HG03159 (cell line): ENCODE measurements at regions not wholly inside any gene's neighbourhood (a gene's known extent, or its start where the extent isn't known, plus 50 kb on each side); places are given as distances from the start of the nearest gene placed in this dataset.

Source experiments
- ATAC-seq: cut with Tn5 transposase; IDR thresholded peaks from one replicate; pipeline ENCODE4 v1.9.1; 2021; ENCODE audit warnings: mild to moderate bottlenecking, moderate library complexity; ENCODE audit not compliant: unreplicated experiment

DNA sequence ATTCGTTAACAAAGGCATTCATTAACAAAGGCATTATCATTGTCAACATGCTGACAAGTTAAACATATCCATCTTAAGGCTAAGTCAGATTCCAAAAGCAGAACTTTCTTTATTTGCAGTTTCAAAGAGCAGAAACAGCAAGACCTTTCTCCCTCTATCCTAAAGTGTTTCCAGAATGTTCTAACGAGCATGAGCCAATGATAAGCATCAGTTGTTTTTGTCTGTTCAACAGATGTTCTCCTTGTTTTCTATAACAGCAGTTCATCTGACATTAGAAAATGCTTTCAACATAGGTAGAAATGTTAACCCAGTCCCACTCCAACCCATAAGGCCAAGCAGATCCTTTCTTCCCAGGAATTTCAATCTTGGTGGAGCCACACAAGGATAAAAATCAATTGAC is 77.6 kb upstream of the POMGNT2 start:
- ATAC-seq = no peak

DNA sequence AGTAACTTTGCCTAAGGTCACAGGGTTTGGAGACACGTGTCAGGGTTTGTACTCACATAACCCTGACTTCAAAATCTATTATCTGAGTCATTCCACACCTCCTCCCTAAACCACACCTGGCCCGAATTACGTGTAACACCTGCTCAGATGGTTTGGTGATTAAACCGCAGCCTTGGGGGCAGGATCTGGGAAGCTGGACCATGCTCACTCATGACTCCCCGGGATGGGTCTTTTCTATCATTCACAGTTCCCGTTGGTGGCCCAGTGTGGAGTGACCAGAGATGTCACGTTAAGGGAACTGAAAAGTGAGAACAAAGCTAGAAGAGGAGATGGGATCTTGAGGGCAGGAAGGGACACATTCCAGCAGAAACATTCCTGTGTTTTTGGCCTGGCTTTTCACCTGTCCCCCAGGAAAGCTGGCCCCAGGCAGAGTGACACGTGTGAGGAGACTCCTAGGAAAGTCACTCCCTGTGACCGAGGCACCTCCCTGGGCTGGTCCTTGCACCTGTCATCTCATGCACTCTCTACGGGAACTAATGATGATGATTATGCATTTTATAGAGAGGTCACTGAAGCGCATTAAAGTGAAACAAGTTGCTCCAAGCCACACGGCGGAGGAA is 75.4 kb upstream of the POMGNT2 start:
- ATAC-seq = peak; percentile 40

DNA sequence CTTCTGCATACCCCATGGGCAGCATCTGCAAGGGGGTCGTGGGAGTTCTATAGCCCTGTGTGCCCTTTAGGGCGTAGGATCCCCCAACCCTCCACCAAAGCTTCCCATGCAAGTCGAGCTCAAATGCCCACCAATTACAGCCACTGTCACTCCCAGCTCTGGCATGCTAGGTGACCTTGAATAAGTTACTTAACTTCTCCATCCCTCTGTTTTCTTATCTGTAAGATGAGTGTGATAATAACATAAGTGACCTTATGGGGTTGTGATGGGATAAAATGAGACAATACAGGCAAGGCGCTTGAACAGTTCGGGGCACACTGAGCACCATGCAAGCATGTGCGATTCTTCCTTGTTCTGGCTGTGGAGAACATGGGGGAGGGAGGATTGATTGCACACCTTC is 74.8 kb upstream of the POMGNT2 start:
- ATAC-seq = no peak

DNA sequence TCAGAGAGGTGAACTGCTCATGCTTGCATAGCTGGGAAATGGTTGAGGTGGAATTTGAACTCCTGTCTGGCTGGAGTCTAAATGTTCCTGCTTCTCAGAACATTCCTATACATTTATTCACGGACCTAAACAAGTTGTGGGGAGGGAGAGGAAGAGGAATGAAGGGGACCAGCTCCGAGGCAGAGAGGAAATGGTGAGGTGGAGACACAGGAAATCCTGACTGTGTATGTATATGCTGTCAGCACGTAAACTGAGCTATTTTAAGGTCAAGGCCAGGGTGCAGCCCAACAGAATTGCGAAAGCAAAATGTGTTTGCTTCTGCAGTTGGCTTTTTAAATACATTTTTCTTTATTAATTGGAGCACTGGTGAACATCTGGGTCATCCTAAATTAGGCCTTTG is 74.1 kb upstream of the POMGNT2 start:
- no peak for ATAC-seq

DNA sequence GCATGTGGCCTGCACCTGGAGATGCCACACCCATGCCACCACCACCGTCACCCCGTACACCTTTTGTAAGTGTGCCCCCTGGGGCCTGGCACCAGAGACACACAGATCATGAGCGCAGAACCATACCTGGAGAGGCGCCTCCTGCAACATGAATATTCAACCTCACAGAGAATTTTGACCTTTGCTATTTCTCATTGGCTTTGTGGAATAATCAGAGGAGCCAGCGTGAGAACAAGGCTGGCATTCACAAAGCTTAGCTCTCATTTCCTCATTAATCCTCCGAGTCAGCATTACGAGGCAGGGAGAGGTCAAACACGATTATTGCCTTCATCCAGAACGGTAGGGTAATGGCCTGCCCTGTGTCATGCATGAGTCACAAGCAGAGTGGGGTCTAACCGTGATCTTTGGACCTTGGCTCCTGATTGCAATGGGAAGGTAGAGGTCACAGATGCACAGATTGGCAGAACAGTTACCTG is 73.0 kb upstream of the POMGNT2 start:
- no peak for ATAC-seq

DNA sequence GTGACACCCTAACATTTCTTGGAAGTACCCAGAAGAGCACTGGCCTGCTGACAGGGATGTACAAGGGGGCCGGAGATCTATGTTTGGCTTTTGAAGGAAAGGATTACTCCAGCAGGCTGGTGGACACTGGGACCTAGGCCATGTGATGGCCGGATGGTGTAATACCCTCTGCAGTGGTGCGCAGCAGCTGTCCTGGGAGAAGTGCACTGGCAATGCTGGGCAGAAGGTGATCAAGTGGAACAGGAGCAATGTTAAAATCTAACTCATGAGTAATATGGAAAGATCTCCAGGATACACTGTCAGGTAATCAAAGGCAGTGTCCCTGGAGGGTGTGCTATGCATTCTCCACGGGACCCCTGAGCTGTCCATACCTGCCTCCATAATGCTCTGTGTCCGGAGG is 71.2 kb upstream of the POMGNT2 start:
- no peak for ATAC-seq

DNA sequence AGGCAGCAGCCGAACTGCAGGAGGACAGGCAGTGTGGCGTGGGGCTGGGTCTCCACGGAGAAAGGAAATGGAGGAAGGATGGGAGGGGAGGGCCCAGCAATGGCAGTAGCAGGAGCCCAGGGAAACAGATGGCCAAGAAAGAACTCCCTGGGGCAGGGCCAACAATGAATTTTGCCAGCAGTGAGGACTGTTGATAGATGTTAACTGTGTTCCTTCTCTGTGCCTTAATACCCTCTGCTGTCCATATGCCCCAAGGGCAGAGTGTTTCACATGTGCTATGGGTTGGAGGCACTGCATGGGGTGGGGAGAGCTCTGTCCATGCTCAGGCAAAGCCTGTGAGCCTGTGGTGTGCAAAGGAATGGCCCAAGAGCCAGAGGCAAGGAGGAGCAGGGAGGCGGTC is 70.8 kb upstream of the POMGNT2 start:
- ATAC-seq = no peak

DNA sequence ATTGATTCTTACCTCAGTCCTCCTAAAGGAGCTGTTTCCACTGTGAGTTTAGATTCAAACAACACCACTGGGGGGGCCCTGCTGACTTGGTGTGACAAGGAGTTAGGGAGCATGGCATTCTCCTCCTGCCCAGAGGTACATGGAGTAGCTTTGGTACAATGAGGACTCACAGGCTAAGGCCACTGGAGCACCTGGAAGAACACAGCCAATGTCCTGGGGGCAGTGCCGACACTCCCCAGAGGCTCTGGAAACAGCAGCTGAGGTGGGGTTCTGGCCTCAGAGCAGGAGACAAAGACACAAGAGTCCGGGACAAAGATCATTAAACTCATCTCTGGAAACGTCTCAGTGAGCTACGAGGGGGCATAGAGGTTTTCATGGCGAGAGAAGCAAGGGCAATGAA is 69.7 kb upstream of the POMGNT2 start:
- no peak for ATAC-seq

DNA sequence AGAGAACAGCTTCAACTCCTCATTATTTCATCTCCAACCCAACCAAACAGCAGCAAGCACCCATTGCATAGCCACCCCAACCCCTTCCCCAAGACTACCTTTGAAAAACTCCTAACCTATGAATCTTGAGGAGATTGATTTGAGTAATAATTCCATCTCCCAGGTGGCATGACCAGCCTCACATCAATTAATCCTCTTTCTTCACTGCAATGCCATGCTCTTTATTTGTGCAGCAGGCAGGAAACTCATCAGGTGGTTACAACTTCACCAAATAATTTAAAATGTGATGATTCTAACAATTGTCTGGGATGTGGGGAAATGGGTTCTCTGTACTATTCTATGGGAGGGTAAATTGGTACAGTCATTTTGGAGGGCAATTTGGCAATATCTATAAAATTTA is 68.1 kb upstream of the POMGNT2 start:
- no peak for ATAC-seq

DNA sequence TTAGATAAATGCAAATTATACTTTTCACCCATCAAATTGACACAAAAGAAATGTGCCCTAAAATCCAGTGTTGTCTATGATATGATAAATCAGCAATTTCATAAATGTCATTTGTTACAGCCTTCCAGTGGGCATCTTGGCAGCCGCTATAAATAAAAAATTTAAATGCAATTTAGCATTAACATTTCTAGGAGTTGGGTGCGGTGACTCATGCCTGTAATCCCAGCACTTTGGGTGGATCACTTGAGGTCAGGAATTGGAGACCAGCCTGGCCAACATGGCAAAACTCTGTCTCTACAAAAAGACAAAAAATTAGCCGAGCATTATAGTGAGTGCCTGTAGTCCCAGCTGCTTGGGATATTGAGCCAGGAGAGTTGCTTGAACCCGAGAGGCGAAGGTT is 65.9 kb upstream of the POMGNT2 start:
- ATAC-seq = no peak

DNA sequence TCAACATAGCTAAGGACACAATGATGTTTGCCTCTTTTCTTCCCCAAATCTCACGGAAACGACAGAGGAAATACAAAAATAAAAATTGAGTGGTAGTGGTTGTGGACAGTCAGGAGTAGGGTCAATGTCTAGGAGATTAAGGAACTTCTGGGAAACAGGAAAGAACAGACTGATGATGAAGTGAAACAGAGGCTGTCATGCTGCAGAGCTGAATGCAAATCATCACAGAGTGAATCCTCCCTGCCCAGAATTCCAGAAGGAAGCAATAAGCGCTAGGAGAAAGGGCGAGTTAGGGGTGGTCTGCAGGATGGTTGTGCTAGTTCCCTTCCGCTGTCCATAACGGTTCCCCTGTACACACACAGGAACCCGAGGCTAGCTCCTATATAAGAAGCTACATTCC is 64.7 kb upstream of the POMGNT2 start:
- no peak for ATAC-seq

DNA sequence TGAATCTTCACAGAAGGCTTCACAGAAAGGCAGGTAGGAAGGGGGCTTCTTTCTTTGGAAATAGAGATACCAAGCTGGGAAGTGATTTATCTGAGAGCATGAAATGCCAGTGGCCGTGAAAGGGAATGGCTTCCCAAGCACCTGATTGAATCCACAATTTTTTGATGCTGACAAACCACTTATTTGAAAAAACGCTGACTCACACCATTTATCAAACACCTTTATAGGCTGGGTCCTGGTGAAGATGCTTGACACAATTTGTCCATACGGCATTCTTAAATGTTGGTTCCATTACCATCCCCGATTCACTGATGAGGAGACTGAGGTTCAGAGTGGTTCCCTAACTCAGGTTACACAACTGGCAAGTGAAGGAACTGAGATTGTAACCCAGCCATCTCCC is 64.1 kb upstream of the POMGNT2 start:
- ATAC-seq = no peak

DNA sequence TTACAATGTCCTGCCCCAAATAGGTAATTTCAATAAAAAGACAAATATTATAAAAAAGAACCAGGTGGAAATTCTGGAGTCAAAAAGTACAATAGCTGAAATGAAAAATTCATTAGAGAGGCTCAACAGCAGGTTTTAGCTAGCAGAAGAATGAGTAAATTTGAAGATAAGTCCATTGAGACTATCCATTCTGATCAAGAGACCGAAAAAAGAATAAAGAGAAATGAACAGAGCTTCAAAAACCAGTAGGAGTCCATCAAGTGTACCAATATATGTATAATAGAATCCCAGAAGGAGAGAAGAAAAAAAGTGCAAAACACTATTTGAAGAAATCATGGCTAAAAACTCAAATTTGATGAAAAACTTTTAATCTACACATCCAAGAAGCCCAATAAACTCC is 60.5 kb upstream of the POMGNT2 start:
- ATAC-seq = no peak

DNA sequence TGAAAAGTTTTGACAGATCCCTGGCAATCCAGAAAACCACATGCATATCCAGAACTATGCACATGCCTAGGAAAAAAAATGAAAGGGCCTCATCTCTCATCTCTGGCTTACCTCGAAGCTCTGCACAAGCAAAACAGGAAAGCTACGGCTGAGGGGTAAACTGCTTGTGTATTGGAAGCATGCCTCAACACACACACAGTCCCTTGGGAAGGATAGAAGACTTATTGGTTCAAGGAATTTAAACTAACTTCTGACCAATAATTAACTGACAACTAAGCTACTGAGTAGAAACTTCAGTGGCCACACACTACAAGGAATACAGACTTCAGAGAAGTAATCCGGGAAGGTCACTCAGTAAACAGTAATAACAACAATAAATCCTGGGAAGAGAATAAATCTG is 59.9 kb upstream of the POMGNT2 start:
- no peak for ATAC-seq

DNA sequence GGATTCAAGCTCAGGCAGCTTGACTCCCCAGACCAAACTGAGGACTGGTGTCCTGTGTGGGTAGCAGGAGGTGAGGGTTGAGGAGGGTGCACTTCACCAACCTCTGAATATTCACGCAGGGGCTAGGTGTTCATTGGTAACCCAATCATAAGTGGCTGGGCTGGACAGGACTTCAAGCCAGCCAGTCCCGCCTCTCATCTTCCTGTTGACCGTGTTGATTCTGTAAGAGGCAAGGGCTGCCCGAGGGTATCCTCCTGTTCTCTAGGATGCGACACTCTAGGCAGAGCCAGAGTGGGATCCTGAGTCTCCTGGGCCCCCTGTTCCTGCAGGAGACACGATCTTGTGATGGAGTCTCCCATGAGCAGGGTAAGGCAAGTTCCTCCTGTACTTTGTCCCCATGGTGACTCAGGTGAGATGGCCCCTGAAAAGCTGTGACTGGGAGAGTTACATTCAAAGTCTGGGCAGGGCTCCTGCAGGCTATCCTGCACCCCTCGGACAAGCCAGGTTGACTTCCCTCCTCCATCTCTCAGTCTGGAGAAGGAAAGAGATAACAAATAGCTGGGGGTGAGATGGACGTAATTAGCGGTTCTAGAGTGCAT is 58.1 kb upstream of the POMGNT2 start:
- no peak for ATAC-seq

DNA sequence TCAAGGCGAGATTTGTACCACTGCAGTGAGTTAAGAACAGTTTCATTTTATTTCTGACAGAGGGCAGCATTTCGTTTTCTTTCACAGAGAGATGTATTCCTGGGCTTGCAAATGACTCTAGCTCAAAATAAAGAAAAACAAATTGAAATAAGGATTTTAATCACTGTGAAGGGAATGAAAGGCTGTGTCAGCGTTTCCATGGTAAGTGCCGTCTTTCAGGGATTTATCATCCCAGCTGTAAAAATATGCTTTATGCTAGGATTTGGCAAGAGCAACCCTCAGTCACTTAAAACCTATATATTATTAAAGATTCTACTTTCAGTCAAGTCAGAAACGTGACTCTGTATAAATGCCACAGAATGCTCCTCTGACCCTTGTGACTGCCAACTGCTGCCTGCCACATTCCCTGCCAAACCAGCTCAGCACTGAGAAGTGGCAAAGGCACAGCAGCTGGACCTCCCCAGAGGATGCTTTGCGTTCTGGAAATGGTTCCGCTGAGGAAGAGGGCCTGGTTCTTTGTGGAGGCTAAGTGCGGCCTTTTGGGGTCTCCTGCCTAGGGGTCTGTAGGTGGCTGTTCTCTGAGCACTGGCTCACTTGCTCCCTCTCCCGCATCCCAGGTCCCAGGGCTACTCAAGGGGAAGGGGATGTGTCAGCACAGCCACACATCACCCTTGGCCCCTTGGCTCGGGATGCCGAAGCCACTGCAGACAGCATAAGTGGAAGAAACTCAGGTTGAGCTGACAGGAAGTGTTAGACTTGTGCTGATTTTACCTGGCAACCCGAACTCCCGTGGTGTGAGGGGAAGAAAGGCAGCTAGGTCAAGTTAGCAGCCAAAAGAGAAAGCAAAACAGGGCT is 56.6 kb upstream of the POMGNT2 start:
- ATAC-seq = no peak

DNA sequence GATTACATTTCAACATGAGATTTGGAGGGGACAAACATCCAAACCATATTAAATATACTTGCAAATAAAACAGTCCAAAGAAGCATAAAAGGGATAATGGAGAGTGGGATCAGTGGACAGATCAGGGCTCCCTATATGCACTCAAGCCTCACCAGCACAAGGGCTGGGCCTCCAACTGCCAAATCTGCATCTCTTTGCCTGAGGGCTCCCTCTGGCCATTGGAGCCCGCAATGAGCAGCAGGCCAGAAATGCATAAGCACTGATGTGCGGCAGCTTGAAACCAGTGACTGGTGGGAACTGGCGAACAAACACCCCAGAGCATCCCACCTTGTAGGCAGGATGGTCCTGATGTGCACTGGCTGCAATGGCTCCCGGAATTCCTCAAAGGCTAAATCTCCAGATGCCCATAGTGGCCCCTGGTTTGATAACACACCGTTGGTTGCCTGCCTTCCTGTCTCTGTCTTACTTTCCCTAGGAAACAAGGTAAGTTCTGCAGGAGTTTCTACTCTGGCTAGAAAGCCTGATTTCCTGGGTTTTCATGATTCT is 55.9 kb upstream of the POMGNT2 start:
- no peak for ATAC-seq

DNA sequence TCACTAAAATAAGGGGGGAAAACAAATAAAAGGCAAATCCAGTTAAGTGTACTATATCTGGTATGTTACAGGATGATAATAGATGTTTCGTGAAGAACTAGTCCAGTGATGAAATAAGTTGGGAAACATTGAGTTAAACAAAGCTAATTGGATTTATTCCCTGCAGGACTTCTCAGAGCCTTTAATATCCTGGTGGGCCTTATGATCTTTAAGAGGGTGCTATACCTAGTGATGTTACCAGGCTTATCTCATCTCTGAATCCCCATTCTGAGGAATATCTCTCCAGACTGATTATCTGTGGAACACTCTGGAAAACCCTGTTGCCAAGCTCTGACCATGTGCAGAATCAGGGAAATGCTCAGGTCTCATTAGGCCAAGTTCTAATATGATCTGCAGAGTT is 54.8 kb upstream of the POMGNT2 start:
- no peak for ATAC-seq

DNA sequence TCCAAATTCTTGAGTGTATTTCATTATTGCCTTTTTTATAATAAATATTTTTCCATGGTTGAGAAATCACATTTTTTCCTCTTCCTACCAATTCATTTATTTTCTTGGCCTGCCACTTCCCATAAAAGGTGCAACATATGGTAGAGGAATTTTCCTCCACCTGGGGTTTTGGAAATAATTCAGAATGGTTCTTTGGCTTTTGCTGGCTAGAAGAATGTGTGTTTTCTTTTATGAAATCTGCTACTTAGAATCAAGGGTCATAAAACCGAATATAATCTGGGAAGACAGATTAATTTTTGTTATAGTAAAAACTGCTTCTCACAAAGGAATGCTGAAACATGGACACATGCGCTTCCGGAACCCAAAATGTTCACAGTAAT is 54.0 kb upstream of the POMGNT2 start:
- no peak for ATAC-seq

DNA sequence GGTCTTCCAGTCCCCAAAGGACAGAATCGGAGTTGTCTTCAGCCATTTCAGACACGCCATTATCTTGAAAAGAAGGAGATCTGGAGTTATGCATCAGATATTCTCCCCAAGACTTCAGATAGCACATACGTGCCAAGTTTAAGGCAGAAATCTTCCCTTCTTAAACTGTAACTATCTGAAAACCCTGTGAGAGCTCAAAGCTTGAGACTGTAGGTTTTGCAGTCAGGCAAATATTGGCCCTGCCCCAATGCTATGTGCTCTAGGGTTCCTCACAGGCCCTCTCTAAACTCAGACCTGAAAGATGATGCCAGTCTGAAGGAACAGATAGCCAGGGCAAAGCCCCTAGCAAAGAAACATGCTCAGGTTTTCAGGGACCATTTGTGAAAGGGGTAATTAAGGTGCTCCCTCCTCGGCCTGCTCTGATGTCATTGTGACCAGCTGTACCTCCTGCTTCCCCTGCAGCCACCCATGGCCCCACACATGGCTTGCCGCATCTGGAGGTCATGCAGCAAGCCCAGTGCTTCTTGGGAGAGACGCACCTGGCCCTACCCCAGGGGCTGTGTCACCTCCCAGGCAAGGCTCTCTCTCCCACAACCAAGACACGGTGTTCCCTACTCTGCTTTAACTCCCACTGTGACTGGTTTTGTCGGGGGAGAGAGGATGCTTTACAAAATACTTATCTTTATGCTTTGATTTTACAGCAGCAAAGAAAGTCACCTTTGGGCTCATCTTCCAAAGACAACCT is 53.4 kb upstream of the POMGNT2 start:
- ATAC-seq = no peak

DNA sequence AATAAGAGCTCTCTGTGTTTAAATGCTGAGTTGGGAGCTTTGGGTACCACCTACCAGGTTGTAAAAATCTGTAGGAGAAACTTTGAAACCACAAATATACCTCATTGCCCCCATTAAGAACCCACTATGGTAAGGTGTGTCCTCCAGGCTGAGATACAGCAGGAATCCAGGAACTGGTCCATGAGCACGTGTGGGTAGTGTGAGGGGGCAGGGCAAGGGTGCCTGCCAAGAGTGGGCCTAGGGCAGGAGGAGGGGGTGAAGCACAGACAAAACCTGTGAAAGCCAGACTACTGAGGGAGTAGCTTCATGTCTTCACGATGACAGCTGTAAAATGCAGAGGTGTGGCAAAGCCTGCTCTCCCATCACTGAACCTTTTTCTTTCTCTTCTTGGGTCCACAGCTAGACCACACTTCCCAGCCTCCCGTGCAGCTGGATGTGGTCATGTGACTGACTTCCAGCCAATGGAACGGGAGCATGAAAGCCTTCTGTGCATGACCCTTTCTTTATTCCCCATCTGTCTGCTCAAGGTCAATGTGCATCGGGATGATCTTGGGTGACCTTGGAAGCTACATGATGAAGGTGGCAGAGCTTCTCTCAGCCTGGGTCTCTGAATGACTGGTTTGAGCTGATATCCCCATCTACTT is 51.1 kb upstream of the POMGNT2 start:
- no peak for ATAC-seq
